ENCODE measurements at regions not wholly inside any gene's neighbourhood (a gene's known extent, or its start where the extent isn't known, plus 50 kb on each side); places are given as distances from the start of the nearest gene placed in this dataset.

DNA sequence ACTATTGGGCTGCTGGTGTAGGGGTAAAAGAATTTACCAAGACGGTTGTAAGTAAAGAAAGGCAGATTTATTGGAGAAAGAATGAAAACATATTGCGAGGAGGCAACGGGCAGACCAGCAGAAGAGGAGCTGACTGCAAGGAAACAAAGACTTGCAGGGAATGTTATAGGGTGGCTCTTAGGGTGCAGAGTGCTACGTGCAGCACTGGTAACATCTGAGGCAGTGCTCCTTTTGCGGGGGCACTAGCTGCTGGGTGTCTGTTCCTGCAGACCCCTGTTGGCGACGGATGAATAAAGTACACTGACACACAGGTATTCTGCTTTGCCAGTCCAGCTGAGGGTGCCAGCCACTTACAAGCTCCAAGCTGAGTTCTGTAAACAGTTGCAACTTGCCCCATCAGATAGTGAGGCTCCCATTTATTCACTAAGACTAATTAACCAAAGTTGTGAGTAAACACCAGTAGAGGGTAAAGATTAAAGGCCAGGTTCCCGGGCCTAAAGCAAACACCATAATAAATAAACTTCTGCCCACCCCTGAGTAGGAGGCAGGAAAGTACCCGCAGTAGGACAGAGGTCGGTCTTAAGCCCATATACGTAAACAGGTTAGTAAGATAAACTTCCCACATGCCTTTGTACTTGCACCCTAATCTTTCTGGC, 140.2 kb upstream of the KCNK1 start:
- Histone ChIP-seq H3K27me3 (ENCODE audit: control insufficient read depth in 2 of 2, insufficient read depth in 2 of 2, low read length in 2 of 2) (no peaks in the 10 kb centered on the region), H3K9me3 (ENCODE audit: control insufficient read depth in 2 of 3, low read length in 3 of 3) (no peaks in the 10 kb centered on the region), H3K27ac (ENCODE audit: low read depth, low read length) (no peak overlapping the region), H3K4me3 (ENCODE audit: low read length) (no peak overlapping the region), H3K36me3 (ENCODE audit: control insufficient read depth in 2 of 3, insufficient read depth in 3 of 3, low read length in 3 of 3) (no peaks in the 10 kb centered on the region), H3K4me1 (ENCODE audit: control insufficient read depth in 2 of 2, insufficient read depth in 2 of 2, low read length in 2 of 2) (no peaks in the 10 kb centered on the region)
- Mint-ChIP-seq H3K36me3 (no peaks in the 10 kb centered on the region), H3K9me3 (peaks cover 0 to 9% (median 0%) of the 10 kb centered on the region in 11 donors), H3K4me1 (no peaks in the 10 kb centered on the region), H3K27ac (no peak overlapping the region), H3K27me3 (peaks cover 11 to 23% (median 20%) of the 10 kb centered on the region in 5 donors), H3K4me3 (no peak overlapping the region)
- POLR2A ChIA-PET: no interaction called here
- no peak for ATAC-seq
- DNase-seq: no peak
- intact Hi-C loops (cut with micrococcal nuclease): no loop called here
- CTCF ChIA-PET: no interaction called here

DNA sequence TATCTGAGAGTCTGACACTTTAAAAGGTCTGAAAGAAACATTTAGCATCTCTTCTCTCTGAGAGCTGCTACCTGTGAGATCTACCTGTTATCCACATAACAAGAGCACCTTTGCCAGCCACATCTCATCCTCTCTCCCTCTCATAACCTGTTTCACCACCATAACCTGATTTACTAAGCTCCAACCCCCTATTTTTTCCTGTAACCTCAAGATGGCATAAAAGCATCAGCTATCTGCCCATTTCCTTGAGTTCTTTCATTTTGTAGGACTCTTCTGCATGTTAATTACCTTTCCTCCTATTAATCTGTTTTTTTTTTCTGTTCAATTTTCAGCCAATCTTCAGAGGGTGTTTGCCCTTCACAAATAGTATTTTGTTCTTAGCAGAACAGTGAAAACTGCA, 136.5 kb upstream of the KCNK1 start:
- no peak for DNase-seq
- no peaks in the 10 kb centered on the region for H3K36me3 Mint-ChIP-seq
- Histone ChIP-seq H3K4me3 (ENCODE audit: low read length) (no peak overlapping the region), H3K36me3 (ENCODE audit: control insufficient read depth in 2 of 3, insufficient read depth in 3 of 3, low read length in 3 of 3) (no peaks in the 10 kb centered on the region), H3K27me3 (ENCODE audit: control insufficient read depth in 2 of 2, insufficient read depth in 2 of 2, low read length in 2 of 2) (no peaks in the 10 kb centered on the region), H3K27ac (ENCODE audit: low read depth, low read length) (no peak overlapping the region), H3K9me3 (ENCODE audit: control insufficient read depth in 2 of 3, low read length in 3 of 3) (no peaks in the 10 kb centered on the region), H3K4me1 (ENCODE audit: control insufficient read depth in 2 of 2, insufficient read depth in 2 of 2, low read length in 2 of 2) (no peaks in the 10 kb centered on the region)
- POLR2A ChIA-PET: no interaction called here
- peaks cover 0 to 6% (median 0%) of the 10 kb centered on the region in 11 donors for H3K9me3 Mint-ChIP-seq
- ATAC-seq: no peak
- no peak overlapping the region for H3K4me3 Mint-ChIP-seq
- no peaks in the 10 kb centered on the region for H3K4me1 Mint-ChIP-seq
- CTCF ChIA-PET: no interaction called here
- intact Hi-C loops (cut with micrococcal nuclease): no loop called here
- peaks cover 20 to 26% (median 26%) of the 10 kb centered on the region in 5 donors for H3K27me3 Mint-ChIP-seq
- no peak overlapping the region for H3K27ac Mint-ChIP-seq

DNA sequence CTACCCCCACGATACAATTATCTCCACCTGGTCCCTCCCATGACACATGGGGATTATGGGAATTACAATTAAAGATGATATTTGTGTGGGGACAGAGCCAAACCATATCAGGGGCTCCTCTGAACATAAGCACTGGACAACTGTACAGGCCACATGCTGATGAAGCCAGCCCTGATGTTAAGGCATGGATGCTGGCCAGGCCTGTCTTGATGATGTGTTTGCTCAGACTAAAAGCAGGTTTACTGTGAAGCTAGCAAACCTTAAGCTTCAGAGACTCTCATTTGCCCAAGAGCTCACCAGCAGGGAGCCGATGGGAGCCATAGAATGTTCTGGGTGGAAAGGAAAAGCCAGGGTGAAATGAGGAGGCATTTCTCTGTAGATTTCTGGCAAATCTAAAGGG, 135.3 kb upstream of the KCNK1 start:
- Histone ChIP-seq H3K4me3 (ENCODE audit: low read length) (no peak overlapping the region), H3K4me1 (ENCODE audit: control insufficient read depth in 2 of 2, insufficient read depth in 2 of 2, low read length in 2 of 2) (no peaks in the 10 kb centered on the region), H3K27ac (ENCODE audit: low read depth, low read length) (no peak overlapping the region), H3K9me3 (ENCODE audit: control insufficient read depth in 2 of 3, low read length in 3 of 3) (no peaks in the 10 kb centered on the region), H3K36me3 (ENCODE audit: control insufficient read depth in 2 of 3, insufficient read depth in 3 of 3, low read length in 3 of 3) (no peaks in the 10 kb centered on the region), H3K27me3 (ENCODE audit: control insufficient read depth in 2 of 2, insufficient read depth in 2 of 2, low read length in 2 of 2) (no peaks in the 10 kb centered on the region)
- Mint-ChIP-seq H3K27ac (no peak overlapping the region), H3K4me1 (no peaks in the 10 kb centered on the region), H3K4me3 (no peak overlapping the region), H3K36me3 (no peaks in the 10 kb centered on the region), H3K27me3 (peaks cover 13 to 26% (median 20%) of the 10 kb centered on the region in 5 donors), H3K9me3 (peaks cover 0 to 5% (median 0%) of the 10 kb centered on the region in 11 donors)
- POLR2A ChIA-PET: no interaction called here
- CTCF ChIA-PET: no interaction called here
- intact Hi-C loops (cut with micrococcal nuclease): no loop called here
- DNase-seq (no peak), ATAC-seq (no peak)

DNA sequence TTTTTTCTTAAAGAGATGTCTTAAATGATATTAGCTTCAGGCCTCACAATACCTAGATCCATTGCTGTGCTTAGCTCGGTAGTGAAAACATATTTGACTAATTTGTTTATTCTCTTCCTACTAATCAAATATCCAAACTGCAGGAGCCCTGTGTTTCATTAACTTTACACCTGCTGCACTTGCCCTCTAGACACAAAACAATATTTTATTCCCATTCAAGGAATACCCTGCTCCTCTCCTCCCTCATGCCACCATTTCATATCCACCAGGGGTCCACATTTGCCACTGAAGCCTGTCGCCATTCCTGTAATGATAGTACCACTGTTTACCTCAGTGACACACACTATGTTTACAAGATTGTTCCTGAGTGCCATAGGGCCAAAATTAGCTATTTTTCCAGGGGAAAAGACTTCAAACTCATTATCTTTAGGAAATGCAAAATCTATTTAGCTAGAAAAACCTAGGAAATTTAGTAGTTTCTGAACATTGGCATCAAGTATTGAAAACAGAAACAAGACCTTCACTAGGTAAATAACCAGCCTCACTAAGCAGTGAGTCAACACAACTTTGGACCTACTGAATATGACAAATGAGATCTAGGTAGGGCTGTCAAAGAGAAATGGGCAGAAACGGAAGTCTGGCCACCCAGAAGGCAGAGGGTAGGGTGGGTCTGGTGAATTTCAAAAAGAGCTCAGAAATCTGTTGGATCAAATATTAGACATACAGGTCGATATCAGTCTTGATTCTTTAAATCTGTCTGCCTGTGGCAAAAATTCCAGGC, 134.6 kb upstream of the KCNK1 start:
- ATAC-seq (no peak), DNase-seq (no peak)
- Histone ChIP-seq H3K36me3 (ENCODE audit: control insufficient read depth in 2 of 3, insufficient read depth in 3 of 3, low read length in 3 of 3) (no peaks in the 10 kb centered on the region), H3K4me1 (ENCODE audit: control insufficient read depth in 2 of 2, insufficient read depth in 2 of 2, low read length in 2 of 2) (no peaks in the 10 kb centered on the region), H3K9me3 (ENCODE audit: control insufficient read depth in 2 of 3, low read length in 3 of 3) (no peaks in the 10 kb centered on the region), H3K27ac (ENCODE audit: low read depth, low read length) (no peak overlapping the region), H3K4me3 (ENCODE audit: low read length) (no peak overlapping the region), H3K27me3 (ENCODE audit: control insufficient read depth in 2 of 2, insufficient read depth in 2 of 2, low read length in 2 of 2) (no peaks in the 10 kb centered on the region)
- no peak overlapping the region for H3K4me3 Mint-ChIP-seq
- no peaks in the 10 kb centered on the region for H3K36me3 Mint-ChIP-seq
- no peak overlapping the region for H3K27ac Mint-ChIP-seq
- peaks cover 14 to 26% (median 20%) of the 10 kb centered on the region in 5 donors for H3K27me3 Mint-ChIP-seq
- POLR2A ChIA-PET: no interaction called here
- CTCF ChIA-PET: no interaction called here
- intact Hi-C loops (cut with micrococcal nuclease): no loop called here
- H3K9me3 Mint-ChIP-seq: peaks cover 0 to 5% (median 0%) of the 10 kb centered on the region in 11 donors
- no peaks in the 10 kb centered on the region for H3K4me1 Mint-ChIP-seq

DNA sequence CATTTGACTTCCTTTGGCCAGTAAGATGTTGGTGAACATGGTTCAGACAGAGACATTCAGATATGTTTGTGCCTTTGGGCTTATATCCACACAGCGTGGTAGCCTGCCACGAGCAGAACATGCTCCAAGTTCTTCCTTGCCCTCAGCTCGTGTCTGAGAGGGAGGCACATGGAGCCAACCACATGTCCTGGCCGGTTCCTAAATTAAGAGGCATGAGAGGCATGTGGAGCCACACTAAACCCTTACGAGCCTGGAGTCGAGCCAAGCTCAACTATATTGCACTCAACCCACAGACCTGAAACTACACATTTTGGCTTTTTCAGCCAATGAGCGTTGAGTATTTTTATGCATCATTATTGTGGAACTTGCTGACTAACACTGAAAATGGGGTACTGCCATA, 133.7 kb upstream of the KCNK1 start:
- Mint-ChIP-seq H3K27me3 (peaks cover 14 to 26% (median 18%) of the 10 kb centered on the region in 5 donors), H3K27ac (no peak overlapping the region), H3K4me3 (no peak overlapping the region), H3K4me1 (no peaks in the 10 kb centered on the region), H3K9me3 (peaks cover 0 to 5% (median 0%) of the 10 kb centered on the region in 11 donors), H3K36me3 (no peaks in the 10 kb centered on the region)
- no peaks in the 10 kb centered on the region for H3K4me1 ChIP-seq (ENCODE audit: control insufficient read depth in 2 of 2, insufficient read depth in 2 of 2, low read length in 2 of 2)
- H3K27me3 ChIP-seq (ENCODE audit: control insufficient read depth in 2 of 2, insufficient read depth in 2 of 2, low read length in 2 of 2): no peaks in the 10 kb centered on the region
- no peaks in the 10 kb centered on the region for H3K9me3 ChIP-seq (ENCODE audit: control insufficient read depth in 2 of 3, low read length in 3 of 3)
- ChIA-PET POLR2A (no interaction called here), CTCF (no interaction called here)
- H3K4me3 ChIP-seq (ENCODE audit: low read length): no peak overlapping the region
- no peak overlapping the region for H3K27ac ChIP-seq (ENCODE audit: low read depth, low read length)
- DNase-seq (no peak), ATAC-seq (no peak)
- H3K36me3 ChIP-seq (ENCODE audit: control insufficient read depth in 2 of 3, insufficient read depth in 3 of 3, low read length in 3 of 3): no peaks in the 10 kb centered on the region
- intact Hi-C loops (cut with micrococcal nuclease): no loop called here

DNA sequence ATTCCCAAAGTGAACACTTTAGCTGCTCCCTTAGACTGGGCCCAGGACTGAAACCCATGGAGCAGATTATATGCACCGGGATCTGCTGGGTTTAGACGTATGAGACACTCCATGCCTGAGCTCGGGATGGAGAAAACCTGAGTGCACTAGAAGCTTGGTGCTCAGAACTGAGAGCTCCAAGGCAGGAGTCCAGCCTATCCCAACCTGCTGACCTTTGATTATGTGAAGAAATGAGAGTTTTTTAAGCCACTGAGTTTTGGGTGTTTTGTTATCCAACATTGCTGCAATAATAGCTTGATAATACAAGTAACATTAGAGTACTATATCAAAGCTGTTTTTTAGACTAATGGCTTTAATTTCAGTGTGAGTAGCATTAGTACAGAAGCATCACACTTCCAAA, 131.5 kb upstream of the KCNK1 start:
- DNase-seq (no peak), ATAC-seq (no peak)
- H3K4me1 Mint-ChIP-seq: no peaks in the 10 kb centered on the region
- no peak overlapping the region for H3K27ac Mint-ChIP-seq
- H3K9me3 ChIP-seq (ENCODE audit: control insufficient read depth in 2 of 3, low read length in 3 of 3): no peaks in the 10 kb centered on the region
- H3K9me3 Mint-ChIP-seq: peaks cover 0 to 5% (median 0%) of the 10 kb centered on the region in 11 donors
- H3K4me3 Mint-ChIP-seq: no peak overlapping the region
- CTCF ChIA-PET: no interaction called here
- H3K27me3 Mint-ChIP-seq: peaks cover 9 to 35% (median 12%) of the 10 kb centered on the region in 5 donors
- intact Hi-C loops (cut with micrococcal nuclease): no loop called here
- no peak overlapping the region for H3K27ac ChIP-seq (ENCODE audit: low read depth, low read length)
- no peaks in the 10 kb centered on the region for H3K4me1 ChIP-seq (ENCODE audit: control insufficient read depth in 2 of 2, insufficient read depth in 2 of 2, low read length in 2 of 2)
- no peaks in the 10 kb centered on the region for H3K36me3 ChIP-seq (ENCODE audit: control insufficient read depth in 2 of 3, insufficient read depth in 3 of 3, low read length in 3 of 3)
- no peaks in the 10 kb centered on the region for H3K27me3 ChIP-seq (ENCODE audit: control insufficient read depth in 2 of 2, insufficient read depth in 2 of 2, low read length in 2 of 2)
- no peak overlapping the region for H3K4me3 ChIP-seq (ENCODE audit: low read length)
- POLR2A ChIA-PET: no interaction called here
- H3K36me3 Mint-ChIP-seq: no peaks in the 10 kb centered on the region

DNA sequence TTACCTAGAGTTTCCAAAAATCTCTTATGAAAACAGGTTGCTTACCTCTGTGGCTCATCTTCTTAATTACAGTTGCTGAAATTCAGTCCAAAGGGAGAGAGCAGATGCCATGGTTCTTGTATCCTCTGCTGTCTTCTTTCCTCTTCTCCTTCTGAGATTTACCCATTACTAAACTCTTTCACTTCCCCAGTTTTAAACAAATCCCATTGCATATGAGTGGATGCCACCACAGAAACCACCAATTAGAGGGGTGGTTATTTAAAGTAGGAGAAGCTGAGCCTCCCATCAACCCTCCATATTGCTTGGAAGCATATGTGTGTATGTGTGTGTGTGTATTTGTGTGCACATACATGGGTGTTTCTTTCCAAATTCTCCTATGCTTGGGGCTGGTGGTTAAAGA, 128.5 kb upstream of the KCNK1 start:
- peaks cover 2 to 37% (median 13%) of the 10 kb centered on the region in 5 donors for H3K27me3 Mint-ChIP-seq
- Histone ChIP-seq H3K4me3 (ENCODE audit: low read length) (no peak overlapping the region), H3K36me3 (ENCODE audit: control insufficient read depth in 2 of 3, insufficient read depth in 3 of 3, low read length in 3 of 3) (no peaks in the 10 kb centered on the region), H3K4me1 (ENCODE audit: control insufficient read depth in 2 of 2, insufficient read depth in 2 of 2, low read length in 2 of 2) (no peaks in the 10 kb centered on the region), H3K9me3 (ENCODE audit: control insufficient read depth in 2 of 3, low read length in 3 of 3) (no peaks in the 10 kb centered on the region), H3K27me3 (ENCODE audit: control insufficient read depth in 2 of 2, insufficient read depth in 2 of 2, low read length in 2 of 2) (no peaks in the 10 kb centered on the region), H3K27ac (ENCODE audit: low read depth, low read length) (no peak overlapping the region)
- intact Hi-C loops (cut with micrococcal nuclease): no loop called here
- H3K4me3 Mint-ChIP-seq: no peak overlapping the region
- ChIA-PET CTCF (no interaction called here), POLR2A (no interaction called here)
- ATAC-seq (no peak), DNase-seq (no peak)
- no peaks in the 10 kb centered on the region for H3K4me1 Mint-ChIP-seq
- H3K36me3 Mint-ChIP-seq: peaks cover 0 to 5% (median 0%) of the 10 kb centered on the region in 5 donors
- no peak overlapping the region for H3K27ac Mint-ChIP-seq
- peaks cover 0 to 6% (median 0%) of the 10 kb centered on the region in 11 donors for H3K9me3 Mint-ChIP-seq
